ENCODE measurements at regions not wholly inside any gene's neighbourhood (a gene's known extent, or its start where the extent isn't known, plus 50 kb on each side); places are given as distances from the start of the nearest gene placed in this dataset.
A peak's percentile ranks its signal among the peaks of the same experiment; 100 is the strongest.

DNA sequence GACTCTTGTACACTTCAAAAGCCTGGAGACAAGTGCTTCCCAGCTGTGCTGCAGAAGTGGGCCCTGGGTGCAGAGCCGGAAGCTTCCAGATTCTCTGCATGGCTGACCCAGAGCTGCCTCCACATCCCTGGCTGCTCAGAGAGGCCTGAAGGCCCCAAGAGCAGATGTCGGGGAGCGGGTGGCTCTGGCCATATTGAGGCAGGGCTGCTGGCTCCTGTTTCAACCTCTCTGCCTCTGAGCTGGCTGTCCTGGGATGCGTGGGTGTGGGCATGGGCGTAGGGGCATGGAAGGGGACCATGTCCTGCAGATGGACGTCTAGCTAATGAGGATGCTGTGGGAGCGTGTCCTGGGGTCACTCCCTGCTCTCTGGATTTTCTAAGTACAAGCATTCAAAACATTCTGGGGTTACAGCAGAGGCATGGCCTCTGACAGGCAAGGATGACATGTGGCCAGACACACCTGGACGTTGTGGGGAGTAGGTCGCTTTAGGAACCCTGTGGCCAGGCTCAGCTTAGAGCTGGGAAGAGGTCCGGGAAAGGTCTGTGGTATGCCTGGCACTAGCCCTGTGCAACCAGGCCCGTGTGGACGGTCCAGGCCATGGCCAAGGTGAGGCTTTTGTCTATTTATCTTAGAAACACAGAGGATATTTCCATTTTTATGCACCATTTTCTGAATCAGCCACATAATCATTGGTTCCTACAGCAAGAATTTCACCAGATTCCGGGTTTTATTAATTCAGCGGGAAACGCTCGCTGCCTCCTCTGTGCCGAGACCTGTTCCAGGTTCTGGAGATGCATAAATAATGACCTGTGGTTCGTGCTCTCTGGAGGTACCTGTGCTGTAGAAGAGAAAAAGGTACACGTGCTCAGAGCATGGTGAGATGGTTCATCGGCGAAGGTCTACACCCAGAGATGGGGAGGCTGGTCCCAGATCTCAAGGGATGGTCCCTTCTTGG lies 361.1 kb downstream of the GLRX3 start:
- DNase-seq (ENCODE audit: low spot score in 2 of 2): peak in 1 of 2 donors; percentile 39
- intact Hi-C loops (cut with DNase I; ENCODE audit: low total_unique reads): no loop called here
- Histone ChIP-seq H3K27me3 (peaks cover 0 to 3% of the 10 kb centered on the region in 2 donors), H3K4me1 (no peaks in the 10 kb centered on the region), H3K9me3 (no peaks in the 10 kb centered on the region), H3K27ac (no peak overlapping the region), H3K36me3 (no peaks in the 10 kb centered on the region), H3K4me3 (no peak overlapping the region)
- TF ChIP-seq CTCF (IDR thresholded peaks at IDR 0.05): no peak
- TF ChIP-seq POLR2AphosphoS5 (IDR thresholded peaks at IDR 0.05): no peak
- no peak for TF ChIP-seq POLR2A (IDR thresholded peaks at IDR 0.05)

- H3K4me1 ChIP-seq: no peaks in the 10 kb centered on the region
- H3K27me3 ChIP-seq: peaks cover 0 to 3% of the 10 kb centered on the region in 2 donors
- intact Hi-C loops (cut with DNase I; ENCODE audit: low total_unique reads): no loop called here
- H3K4me3 ChIP-seq: no peak overlapping the region
- DNase-seq (ENCODE audit: low spot score in 2 of 2): no peak
- TF ChIP-seq CTCF (IDR thresholded peaks at IDR 0.05): no peak
- no peak for TF ChIP-seq POLR2A (IDR thresholded peaks at IDR 0.05)
- TF ChIP-seq POLR2AphosphoS5 (IDR thresholded peaks at IDR 0.05): no peak
- H3K9me3 ChIP-seq: peaks cover 0 to 5% of the 10 kb centered on the region in 2 donors
- no peaks in the 10 kb centered on the region for H3K36me3 ChIP-seq
- H3K27ac ChIP-seq: no peak overlapping the region
These were observed 361.9 kb downstream of the GLRX3 start for GRCh38 chr10:130498042-130498441.

- no peak for TF ChIP-seq CTCF (IDR thresholded peaks at IDR 0.05)
- no peak for TF ChIP-seq POLR2A (IDR thresholded peaks at IDR 0.05)
- TF ChIP-seq POLR2AphosphoS5 (IDR thresholded peaks at IDR 0.05): no peak
- Histone ChIP-seq H3K27me3 (peaks cover 0 to 3% of the 10 kb centered on the region in 2 donors), H3K27ac (no peak overlapping the region), H3K4me1 (no peaks in the 10 kb centered on the region), H3K4me3 (no peak overlapping the region), H3K9me3 (peaks cover 0 to 14% of the 10 kb centered on the region in 2 donors), H3K36me3 (no peaks in the 10 kb centered on the region)
- intact Hi-C loops (cut with DNase I; ENCODE audit: low total_unique reads): no loop called here
- no peak for DNase-seq (ENCODE audit: low spot score in 2 of 2)
These were observed 362.7 kb downstream of the GLRX3 start for GRCh38 chr10:130498934-130499333.

- intact Hi-C loops (cut with DNase I; ENCODE audit: low total_unique reads): no loop called here
- H3K27ac ChIP-seq: no peak overlapping the region
- H3K36me3 ChIP-seq: no peaks in the 10 kb centered on the region
- no peak for DNase-seq (ENCODE audit: low spot score in 2 of 2)
- no peaks in the 10 kb centered on the region for H3K4me1 ChIP-seq
- no peak for TF ChIP-seq POLR2AphosphoS5 (IDR thresholded peaks at IDR 0.05)
- TF ChIP-seq POLR2A (IDR thresholded peaks at IDR 0.05): no peak
- no peak for TF ChIP-seq CTCF (IDR thresholded peaks at IDR 0.05)
- peaks cover 0 to 16% of the 10 kb centered on the region in 2 donors for H3K9me3 ChIP-seq
- H3K4me3 ChIP-seq: no peak overlapping the region
- H3K27me3 ChIP-seq: peaks cover 0 to 3% of the 10 kb centered on the region in 2 donors
These were observed 363.4 kb downstream of the GLRX3 start for GRCh38 chr10:130499541-130499940.

- no peak for DNase-seq (ENCODE audit: low spot score in 2 of 2)
- no peak overlapping the region for H3K4me3 ChIP-seq
- H3K9me3 ChIP-seq: peaks cover 0 to 16% of the 10 kb centered on the region in 2 donors
- peaks cover 0 to 3% of the 10 kb centered on the region in 2 donors for H3K27me3 ChIP-seq
- no peaks in the 10 kb centered on the region for H3K36me3 ChIP-seq
- H3K4me1 ChIP-seq: no peaks in the 10 kb centered on the region
- H3K27ac ChIP-seq: no peak overlapping the region
- intact Hi-C loops (cut with DNase I; ENCODE audit: low total_unique reads): no loop called here
- TF ChIP-seq POLR2A (IDR thresholded peaks at IDR 0.05) (no peak), POLR2AphosphoS5 (IDR thresholded peaks at IDR 0.05) (no peak), CTCF (IDR thresholded peaks at IDR 0.05) (no peak)
These were observed 364.2 kb downstream of the GLRX3 start for GRCh38 chr10:130500261-130501000.
